Left renal pelvis (tissue), 4 donors: ENCODE measurements at regions not wholly inside any gene's neighbourhood (a gene's known extent, or its start where the extent isn't known, plus 50 kb on each side); places are given as distances from the start of the nearest gene placed in this dataset.
"Not testable (repeated sequence)": the region's sequence is repeated elsewhere in the genome, so short reads cannot be mapped to it uniquely, and the experiment has no call there.

Source experiments
- DNase-seq, 4 donors: peaks; one replicate each; pipeline ENCODE4 v3.0.0-alpha.2; 2013; ENCODE audit warnings: low read depth in 4 of 4, low spot score in 3 of 4

GRCh38 chrX:110511238-110511637 lies 152.6 kb downstream of the RTL9 start:
- DNase-seq, result no peak

DNA sequence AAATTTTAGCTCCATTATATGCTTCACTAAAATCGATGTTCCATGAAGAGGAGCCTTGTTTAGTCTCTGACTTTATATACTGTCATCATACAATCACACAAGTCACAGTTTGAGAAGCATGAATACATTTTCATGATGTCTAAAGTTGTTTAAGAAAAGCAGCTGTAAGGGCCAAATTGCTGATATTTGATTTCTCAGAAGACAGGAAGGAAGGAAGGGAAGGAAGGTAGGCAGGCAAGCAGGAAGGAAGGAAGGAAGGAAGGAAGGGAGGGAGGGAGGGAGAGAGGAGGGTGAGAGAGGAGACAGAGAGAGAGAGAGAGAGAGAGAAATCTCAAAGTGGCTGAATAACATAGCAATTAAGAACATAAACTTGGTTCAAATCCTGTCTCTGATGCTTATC lies 153.7 kb downstream of the RTL9 start:
- DNase-seq, result no peak

DNA sequence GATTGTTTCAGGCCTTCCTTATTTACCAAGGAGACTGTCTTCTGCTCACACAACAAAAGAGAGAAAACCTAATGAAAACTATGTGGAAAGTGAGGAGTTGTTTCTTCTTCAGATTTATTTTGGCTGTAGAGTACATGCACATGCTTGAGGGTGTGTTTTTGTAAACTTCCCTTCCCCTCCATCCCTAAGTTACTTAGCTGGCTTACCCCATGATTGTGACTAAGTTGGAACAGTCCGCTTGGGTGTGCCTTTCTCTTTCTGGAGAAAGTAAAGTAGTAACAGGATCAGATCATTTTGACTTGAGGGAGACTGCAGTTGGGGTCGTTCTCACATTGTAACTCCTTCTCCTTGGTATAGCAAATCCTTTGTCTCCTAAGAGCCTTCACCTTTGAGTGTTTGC lies 155.9 kb downstream of the RTL9 start:
- no peak for DNase-seq

GRCh38 chrX:110519501-110519900 lies 160.9 kb downstream of the RTL9 start:
- no peak for DNase-seq

- DNase-seq, result no peak
Observed at GRCh38 chrX:110519906-110520452, 161.3 kb downstream of the RTL9 start.

- DNase-seq, result not testable (repeated sequence)
Observed at GRCh38 chrX:110520652-110521051, 162.0 kb downstream of the RTL9 start.

- DNase-seq, result no peak
Observed at GRCh38 chrX:110531873-110532580, 173.4 kb downstream of the RTL9 start.

GRCh38 chrX:110532581-110532931 lies 173.9 kb downstream of the RTL9 start:
- DNase-seq, result no peak

DNA sequence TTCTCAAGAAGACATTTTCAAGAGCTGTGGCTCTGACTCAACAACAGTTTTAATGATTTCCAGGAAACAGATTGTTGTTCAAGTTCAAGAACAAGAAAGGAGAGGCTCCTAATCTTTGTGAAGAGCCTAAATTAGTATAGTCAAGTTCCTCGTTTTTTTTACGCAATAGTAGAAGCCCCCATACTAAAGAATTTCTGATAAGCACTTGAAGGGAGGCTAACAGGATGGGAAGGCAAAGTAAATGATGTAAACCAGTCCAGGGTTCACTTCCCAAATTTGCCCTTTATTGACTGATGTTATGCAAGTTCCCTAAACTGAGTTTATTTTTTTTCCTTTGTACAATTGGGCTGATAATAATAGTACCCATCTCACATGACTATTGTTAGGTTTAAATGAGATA lies 178.2 kb downstream of the RTL9 start:
- no peak for DNase-seq

DNA sequence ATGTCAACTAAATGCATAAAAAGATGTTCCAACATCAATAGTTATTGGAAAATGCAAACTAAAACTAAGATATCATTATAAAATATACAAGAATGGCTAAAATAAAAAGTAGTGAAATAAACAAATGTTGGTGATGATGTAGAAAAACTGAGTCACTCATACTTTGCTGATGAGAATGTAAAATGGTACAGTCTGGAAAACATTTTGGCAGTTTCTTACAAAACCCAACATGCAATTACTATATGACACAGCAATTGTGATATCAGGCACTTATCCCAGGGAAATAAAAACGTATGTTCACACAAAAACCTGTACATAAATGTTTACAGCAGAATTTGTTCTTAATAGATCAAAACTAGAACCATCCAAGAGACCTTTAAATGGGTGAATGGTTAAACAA lies 182.6 kb downstream of the RTL9 start:
- DNase-seq, result no peak

DNA sequence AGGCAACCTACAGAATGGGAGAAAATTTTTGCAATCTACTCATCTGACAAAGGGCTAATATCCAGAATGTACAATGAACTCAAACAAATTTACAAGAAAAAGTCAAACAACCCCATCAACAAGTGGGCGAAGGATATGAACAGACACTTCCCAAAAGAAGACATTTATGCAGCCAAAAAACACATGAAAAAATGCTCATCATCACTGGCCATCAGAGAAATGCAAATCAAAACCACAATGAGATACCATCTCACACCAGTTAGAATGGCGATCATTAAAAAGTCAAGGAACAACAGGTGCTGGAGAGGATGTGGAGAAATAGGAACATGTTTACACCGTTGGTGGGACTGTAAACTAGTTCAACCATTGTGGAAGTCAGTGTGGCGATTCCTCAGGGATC lies 192.2 kb downstream of the RTL9 start:
- not testable (repeated sequence) for DNase-seq

DNA sequence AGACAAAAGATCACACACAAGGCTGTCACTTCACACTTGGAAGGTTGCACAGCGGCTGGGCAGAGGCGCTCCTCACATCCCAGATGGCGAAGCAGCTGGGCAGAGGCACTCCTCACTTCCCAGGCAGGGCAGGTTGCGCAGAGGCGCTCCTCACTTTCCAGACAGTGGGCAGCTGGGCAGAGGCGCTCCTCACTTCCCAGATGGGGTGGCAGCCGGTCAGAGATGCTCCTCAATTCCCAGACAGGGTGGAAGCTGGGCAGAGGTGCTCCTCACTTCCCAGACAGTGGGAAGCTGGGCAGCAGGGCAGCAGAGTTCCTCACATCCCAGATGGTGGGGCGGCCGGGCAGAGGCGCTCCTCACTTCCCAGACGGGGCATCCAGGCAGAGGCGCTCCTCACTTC lies 199.2 kb downstream of the RTL9 start:
- DNase-seq, result no peak

GRCh38 chrX:110558406-110558805 lies 199.8 kb downstream of the RTL9 start:
- no peak for DNase-seq

- no peak for DNase-seq
Observed at GRCh38 chrX:110561034-110561433, 202.4 kb downstream of the RTL9 start.

DNA sequence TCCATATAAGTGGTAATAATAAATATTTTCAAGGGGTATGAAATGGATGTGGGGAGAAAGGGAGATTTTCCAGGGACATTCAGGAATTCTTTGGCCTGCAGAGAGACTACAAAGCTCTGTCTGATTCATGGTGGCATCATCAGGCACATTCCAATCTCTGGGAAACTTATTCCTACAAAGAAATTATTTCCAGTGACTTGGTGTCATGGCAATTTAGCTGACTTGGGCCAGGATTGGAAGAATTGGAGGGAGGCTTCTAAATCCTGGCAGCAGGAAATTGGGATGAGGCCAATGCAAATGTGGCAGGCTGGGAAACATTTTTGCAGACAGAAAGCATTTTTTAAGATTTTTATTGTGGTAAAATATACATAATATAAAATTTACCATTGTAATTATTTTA lies 204.6 kb downstream of the RTL9 start:
- no peak for DNase-seq

DNA sequence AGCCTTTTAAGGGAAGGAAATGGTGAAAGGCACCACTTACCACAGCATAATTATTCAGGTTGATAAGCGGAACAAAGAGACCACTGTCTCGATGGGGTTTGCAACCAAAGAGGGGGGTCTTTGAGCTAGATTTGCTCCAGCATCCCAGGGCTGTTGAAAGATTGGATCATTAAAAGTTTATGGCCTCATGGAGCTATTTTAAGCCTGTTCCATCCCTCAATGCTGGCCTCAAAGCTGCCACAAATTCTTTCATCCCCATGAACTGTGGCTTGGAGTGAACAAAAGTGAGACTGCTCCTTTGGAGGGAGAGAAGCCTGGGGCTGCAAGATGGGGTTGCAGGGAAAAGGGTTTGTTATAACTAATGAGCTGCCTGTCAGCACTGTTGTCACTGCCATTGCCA lies 209.8 kb downstream of the RTL9 start:
- DNase-seq, result no peak

GRCh38 chrX:110569506-110569905 lies 210.9 kb downstream of the RTL9 start:
- no peak for DNase-seq

GRCh38 chrX:110578270-110578669 lies 217.3 kb downstream of the CHRDL1 start:
- DNase-seq, result no peak

DNA sequence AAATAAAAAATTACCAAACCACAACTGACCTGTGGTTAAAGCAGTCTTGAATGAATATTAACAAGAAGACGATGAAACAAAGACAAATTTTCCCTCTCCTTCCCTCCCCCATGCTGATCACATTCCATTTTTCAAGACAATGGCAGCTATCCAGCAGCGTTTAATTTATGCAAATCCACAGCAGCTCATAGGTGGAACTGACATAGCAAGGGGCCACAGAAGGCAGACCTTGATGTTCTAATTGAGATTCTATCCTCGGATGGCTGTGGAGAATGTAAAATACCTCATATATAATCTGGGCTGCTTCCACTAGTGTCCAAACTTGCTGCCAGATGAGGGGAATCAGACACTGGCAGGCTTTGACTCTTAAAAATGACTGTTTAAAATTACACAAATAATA lies 211.5 kb downstream of the CHRDL1 start:
- DNase-seq, result no peak

- peak in 2 of 4 donors; percentile 12 to 17 for DNase-seq
Observed at GRCh38 chrX:110588164-110588563, 207.5 kb downstream of the CHRDL1 start.

DNA sequence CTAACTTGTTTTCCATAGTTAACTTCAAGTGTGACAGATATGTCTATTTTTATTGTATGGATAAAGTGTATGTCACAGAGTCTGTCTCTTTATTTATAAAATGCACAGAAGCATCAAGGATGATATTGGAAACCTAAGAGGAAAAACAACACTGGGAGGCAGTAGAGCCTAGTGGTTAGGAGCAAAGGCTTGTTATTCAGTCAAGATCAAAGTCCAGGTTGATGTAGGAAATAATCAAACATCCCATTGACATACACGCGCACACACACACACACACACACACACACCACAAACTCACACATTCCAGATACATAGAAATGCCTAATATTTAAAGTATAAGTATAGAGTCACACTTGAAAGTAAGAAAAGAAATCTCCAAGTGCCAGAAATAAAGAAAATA lies 206.8 kb downstream of the CHRDL1 start:
- DNase-seq, result no peak

DNA sequence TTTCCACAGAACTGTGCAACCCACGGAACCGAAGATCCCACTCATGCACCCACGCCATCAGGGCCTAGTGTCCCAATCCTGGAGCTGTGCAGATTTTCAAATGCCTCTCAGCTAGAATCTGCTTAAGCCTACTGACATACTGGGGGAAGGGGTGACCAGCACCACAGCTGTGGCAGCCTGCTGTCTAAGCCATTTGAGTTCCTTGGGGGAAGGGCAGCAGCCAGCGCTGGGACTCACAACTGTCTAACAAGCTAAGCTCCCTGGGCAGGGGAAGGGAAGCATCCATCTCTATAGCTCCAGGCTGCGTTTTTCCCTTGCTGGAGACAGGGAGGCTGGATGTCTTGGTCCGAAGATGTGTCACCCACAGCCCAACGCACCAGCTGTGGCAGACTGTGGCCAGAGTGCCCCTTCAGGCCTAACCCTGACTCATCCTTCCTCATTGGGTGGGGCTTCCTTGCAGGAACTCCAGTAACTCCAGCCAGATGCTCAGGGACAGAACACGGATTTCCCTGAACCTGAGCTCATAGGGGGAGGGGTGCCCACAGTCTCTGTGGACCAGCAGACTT lies 194.8 kb downstream of the CHRDL1 start:
- DNase-seq, result no peak

- DNase-seq, result no peak
Observed at GRCh38 chrX:110614596-110614995, 181.0 kb downstream of the CHRDL1 start.
